Hepatocyte (in vitro differentiated cells): ENCODE measurements at regions not wholly inside any gene's neighbourhood (a gene's known extent, or its start where the extent isn't known, plus 50 kb on each side); places are given as distances from the start of the nearest gene placed in this dataset.

Experiments used
- EZH2phosphoT487 ChIP-seq: fragments of 200-600 bp; sonication (generic); IDR thresholded peaks from one replicate; pipeline ENCODE4 v1.6.1; 2018; ENCODE audit warnings: antibody characterized with exemption, mild to moderate bottlenecking, low read depth, moderate library complexity; ENCODE audit not compliant: unreplicated experiment, severe bottlenecking
- TF ChIP-seq, protein P1 (sequence below): fragments of 200-600 bp; sonication (generic); IDR thresholded peaks from 2 replicates; pipeline ENCODE4 v1.5.1; 2016; ENCODE audit warnings: antibody characterized with exemption, mild to moderate bottlenecking; ENCODE audit not compliant: poor library complexity

DNA sequence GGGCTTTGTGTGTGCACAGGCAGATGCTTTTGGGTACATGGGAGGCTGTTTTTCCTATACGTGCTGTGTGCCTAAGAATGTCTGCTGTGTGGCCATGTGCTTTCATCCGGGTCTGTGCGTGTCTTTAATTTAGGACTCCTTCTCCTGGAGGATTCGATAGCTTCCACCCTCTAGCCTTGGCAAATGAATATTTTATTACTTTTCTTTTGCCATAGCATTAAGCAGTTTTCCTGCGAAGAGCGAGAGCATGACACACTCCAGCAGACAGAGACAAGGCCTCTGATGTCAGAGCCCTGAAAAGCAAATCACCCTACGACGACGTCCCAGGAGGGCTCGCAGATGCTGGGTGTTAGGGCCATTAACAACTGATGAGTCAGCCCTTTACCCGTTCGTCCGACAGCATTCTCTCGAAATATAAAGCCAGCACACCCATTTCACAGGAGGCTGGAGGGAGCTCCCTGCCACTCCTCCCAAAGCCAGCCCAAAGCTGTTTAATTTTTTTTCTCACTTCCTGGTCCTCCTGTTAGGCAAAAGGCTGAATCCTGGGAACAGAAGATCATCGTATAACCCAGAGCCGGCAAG, 311.3 kb upstream of the ZMIZ1 start:
- TF ChIP-seq, protein P1, sequence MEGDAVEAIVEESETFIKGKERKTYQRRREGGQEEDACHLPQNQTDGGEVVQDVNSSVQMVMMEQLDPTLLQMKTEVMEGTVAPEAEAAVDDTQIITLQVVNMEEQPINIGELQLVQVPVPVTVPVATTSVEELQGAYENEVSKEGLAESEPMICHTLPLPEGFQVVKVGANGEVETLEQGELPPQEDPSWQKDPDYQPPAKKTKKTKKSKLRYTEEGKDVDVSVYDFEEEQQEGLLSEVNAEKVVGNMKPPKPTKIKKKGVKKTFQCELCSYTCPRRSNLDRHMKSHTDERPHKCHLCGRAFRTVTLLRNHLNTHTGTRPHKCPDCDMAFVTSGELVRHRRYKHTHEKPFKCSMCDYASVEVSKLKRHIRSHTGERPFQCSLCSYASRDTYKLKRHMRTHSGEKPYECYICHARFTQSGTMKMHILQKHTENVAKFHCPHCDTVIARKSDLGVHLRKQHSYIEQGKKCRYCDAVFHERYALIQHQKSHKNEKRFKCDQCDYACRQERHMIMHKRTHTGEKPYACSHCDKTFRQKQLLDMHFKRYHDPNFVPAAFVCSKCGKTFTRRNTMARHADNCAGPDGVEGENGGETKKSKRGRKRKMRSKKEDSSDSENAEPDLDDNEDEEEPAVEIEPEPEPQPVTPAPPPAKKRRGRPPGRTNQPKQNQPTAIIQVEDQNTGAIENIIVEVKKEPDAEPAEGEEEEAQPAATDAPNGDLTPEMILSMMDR = no peak
- no peak for TF ChIP-seq EZH2phosphoT487
